Aorta (tissue), 5 donors: ENCODE measurements at regions not wholly inside any gene's neighbourhood (a gene's known extent, or its start where the extent isn't known, plus 50 kb on each side); places are given as distances from the start of the nearest gene placed in this dataset.
"Not testable (repeated sequence)": the region's sequence is repeated elsewhere in the genome, so short reads cannot be mapped to it uniquely, and the experiment has no call there.

Source experiments
- ATAC-seq: fragments of 200-7000 bp; cut with Tn5 transposase; one replicate; pipeline ENCODE4 v1.9.1; 2022; ENCODE audit warnings: moderate library complexity; ENCODE audit not compliant: low FRiP score
- DNase-seq, 2 donors: peaks; one replicate each; pipeline ENCODE4 v3.0.0-alpha.2; 2020
- H3K27ac ChIP-seq, 2 donors: one replicate each; pipeline ENCODE4 v1.5.1; 2013; ENCODE audit warnings: low read length in 2 of 2, mild to moderate bottlenecking in 2 of 2, moderate library complexity in 2 of 2, control low read depth in 1 of 2, inconsistent platforms in 1 of 2, low read depth in 1 of 2
- H3K27me3 ChIP-seq, 2 donors: one replicate each; pipeline ENCODE4 v1.6.1; 2013; ENCODE audit warnings: control low read depth in 1 of 2, low read length in 1 of 2, mild to moderate bottlenecking in 1 of 2, moderate library complexity in 1 of 2; ENCODE audit not compliant: insufficient read depth in 2 of 2, control insufficient read depth in 1 of 2
- H3K36me3 ChIP-seq, 2 donors: one replicate each; pipeline ENCODE4 v1.6.1; 2013; ENCODE audit warnings: control low read depth in 1 of 2, low read length in 1 of 2, mild to moderate bottlenecking in 1 of 2; ENCODE audit not compliant: insufficient read depth in 2 of 2, control insufficient read depth in 1 of 2
- H3K4me1 ChIP-seq, 2 donors: one replicate each; pipeline ENCODE4 v1.6.1; 2013; ENCODE audit warnings: low read length in 2 of 2, control low read depth in 1 of 2, mild to moderate bottlenecking in 1 of 2, moderate library complexity in 1 of 2; ENCODE audit not compliant: insufficient read depth in 2 of 2, control insufficient read depth in 1 of 2
- H3K4me3 ChIP-seq, 2 donors: one replicate each; pipeline ENCODE4 v1.5.1; 2013; ENCODE audit warnings: low read length in 2 of 2, control low read depth in 1 of 2, mild to moderate bottlenecking in 1 of 2
- H3K9me3 ChIP-seq: one replicate; pipeline ENCODE4 v1.6.1; 2013; ENCODE audit warnings: mild to moderate bottlenecking, low read length; ENCODE audit not compliant: control insufficient read depth
- WGBS, 2 donors: extraction: QIAGEN DNeasy Blood & Tissue Kit; methylation state at CpG; one replicate each; pipeline ENCODE4 v1.1.7; 2013; 5-methylcytosine and 5-hydroxymethylcytosine counted together
- intact Hi-C, 2 donors: fragments of 100-400 bp; cut with DNase I; formaldehyde crosslinking; loops; one replicate each; pipeline versions ENCODE4 v1.14.2 to v1.15.0; 2022
- donor health status: healthy with polysubstance abuse.
- donor health status: Bipolar disorder and iron deficiency.
- donor health status: DM: no; HTN: no; CAD: no.
- donor health status: DM: no; HTN: no; CAD: no.
- donor health status: DM: yes; HTN: yes; CAD: no.

DNA sequence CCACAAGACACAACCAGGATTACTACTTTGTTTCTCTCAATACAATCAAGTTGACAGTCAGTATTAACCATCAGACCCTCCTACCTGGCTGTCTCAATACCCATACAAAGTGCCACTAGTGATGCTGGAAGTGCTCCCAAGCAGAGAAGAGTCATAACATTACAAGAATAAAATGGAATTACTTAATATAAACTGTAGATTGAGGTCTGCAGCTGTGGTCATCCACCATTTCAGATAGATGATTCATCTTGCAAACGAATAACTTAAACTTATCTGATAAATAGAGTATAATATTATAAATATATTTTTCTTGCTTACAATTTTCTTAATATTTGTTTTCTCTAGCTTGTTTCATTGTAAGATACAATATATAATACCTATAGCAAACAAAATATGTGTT lies 1034.2 kb upstream of the PCDH10 start:
- intact Hi-C loops: no loop called here
- no peak overlapping the region for H3K4me3 ChIP-seq
- H3K4me1 ChIP-seq: no peaks in the 10 kb centered on the region
- DNase-seq (no peak), ATAC-seq (no peak)
- no peaks in the 10 kb centered on the region for H3K36me3 ChIP-seq
- 0% methylated on average over 1 of the region's 1 CpG for WGBS, 2 donors
- H3K9me3 ChIP-seq: no peaks in the 10 kb centered on the region
- H3K27ac ChIP-seq: no peak overlapping the region
- no peaks in the 10 kb centered on the region for H3K27me3 ChIP-seq

DNA sequence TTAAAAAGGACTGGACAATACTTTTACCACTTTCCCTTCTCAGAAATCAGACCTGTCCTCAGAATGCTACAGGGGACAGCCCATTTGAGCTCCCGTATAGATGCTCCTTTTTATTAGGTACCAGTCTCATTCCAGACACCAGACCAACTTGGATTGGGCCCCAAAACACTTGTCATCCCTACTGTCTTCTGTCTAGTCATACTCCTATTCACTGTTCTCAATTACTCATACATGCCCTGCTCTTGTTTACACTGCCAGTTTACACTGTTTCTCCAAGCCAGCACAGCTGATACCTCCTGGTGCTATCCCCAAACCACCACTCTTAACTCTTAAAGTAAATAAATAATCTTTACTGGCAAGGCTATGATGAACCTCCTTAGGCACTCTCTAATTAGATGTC lies 1026.4 kb upstream of the PCDH10 start:
- H3K4me1 ChIP-seq, DNase-seq, H3K27ac ChIP-seq, intact Hi-C loops, H3K27me3 ChIP-seq, H3K9me3 ChIP-seq, H3K36me3 ChIP-seq, ATAC-seq, H3K4me3 ChIP-seq: not testable (repeated sequence)
- 70 to 75% methylated on average over 1 of the region's 1 CpG for WGBS, 2 donors

DNA sequence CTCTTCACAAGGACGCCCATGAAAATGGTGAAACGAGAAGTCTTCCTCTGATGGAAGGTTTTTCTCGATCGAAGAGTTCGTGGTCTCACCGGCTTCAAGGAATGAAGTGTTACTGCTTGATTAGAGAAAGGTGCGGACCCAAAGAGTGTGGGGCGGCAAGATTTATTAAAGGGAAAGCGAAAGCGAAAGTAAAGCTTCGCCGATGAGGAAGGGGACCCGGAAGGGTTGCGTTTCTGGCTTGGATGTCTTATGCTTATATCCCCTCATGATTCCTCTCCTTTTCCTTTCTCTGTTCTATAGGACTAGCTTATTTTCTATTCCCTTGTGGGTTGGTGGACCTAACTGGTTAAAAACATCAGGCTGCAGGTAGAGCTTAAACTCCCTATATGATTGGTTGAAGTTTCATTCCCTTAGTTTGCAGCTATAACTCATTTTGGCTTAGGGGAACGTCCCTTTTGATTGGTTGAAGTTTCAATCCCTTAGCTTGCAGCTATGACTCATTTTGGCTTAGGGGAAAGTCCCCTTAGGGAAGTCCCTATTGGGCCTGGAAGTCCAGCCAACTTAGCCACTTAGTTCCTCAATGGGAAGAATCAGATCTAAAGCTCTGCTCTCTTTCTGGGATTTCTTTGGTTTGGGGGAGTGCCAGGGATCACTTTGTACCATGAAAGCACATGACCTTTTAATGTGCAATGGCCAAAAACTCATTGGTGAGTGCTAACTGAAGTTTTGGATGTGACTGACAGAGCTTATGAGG lies 1025.0 kb upstream of the PCDH10 start:
- H3K27ac ChIP-seq: no peak overlapping the region
- intact Hi-C loops: no loop called here
- H3K4me1 ChIP-seq: no peaks in the 10 kb centered on the region
- H3K36me3 ChIP-seq: no peaks in the 10 kb centered on the region
- no peak for ATAC-seq
- no peaks in the 10 kb centered on the region for H3K9me3 ChIP-seq
- no peak overlapping the region for H3K4me3 ChIP-seq
- WGBS, 2 donors: 87 to 88% methylated on average over 15 of the region's 15 CpGs
- no peaks in the 10 kb centered on the region for H3K27me3 ChIP-seq
- no peak for DNase-seq

DNA sequence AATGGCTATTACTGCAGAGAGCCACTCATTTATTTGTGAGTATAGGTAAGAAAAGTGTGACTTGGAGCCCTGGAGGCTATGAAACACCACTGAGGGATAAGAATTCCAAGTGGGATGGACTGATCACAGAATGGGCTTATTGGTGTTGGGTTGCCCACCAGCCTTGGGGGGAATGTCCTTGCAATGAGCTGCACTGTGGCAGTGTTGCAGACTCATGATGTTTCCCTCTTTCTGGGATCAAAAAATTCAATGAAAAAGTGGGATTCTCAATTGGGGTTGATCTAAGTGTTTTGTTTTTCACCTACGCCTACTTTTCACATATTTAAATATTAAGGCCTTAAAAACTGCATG lies 1024.5 kb upstream of the PCDH10 start:
- intact Hi-C loops: no loop called here
- WGBS, 2 donors: 81 to 88% methylated on average over 1 of the region's 1 CpG
- ATAC-seq: no peak

DNA sequence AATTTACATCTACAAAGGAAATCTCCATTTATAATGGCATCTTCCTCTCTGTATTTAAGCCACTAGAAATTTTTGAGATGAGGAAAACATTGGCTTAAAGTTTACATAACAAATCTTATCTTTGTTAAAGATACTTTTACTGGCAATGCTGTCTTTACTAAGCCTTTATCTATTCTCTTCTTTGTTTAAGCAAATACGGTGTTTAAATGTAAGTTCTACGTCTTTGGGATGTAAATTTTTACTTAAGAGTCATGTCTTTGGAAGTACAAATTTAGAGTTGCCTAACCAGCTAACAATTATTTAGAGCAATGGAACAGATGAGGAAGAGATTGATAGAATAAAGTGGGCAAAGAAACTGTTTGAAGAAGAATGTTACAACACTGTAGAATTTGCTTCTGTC lies 1024.0 kb upstream of the PCDH10 start:
- WGBS, 2 donors: 22 to 29% methylated on average over 2 of the region's 2 CpGs
- Histone ChIP-seq H3K27ac (no peak overlapping the region), H3K9me3 (no peaks in the 10 kb centered on the region), H3K4me1 (no peaks in the 10 kb centered on the region), H3K27me3 (no peaks in the 10 kb centered on the region), H3K4me3 (no peak overlapping the region), H3K36me3 (no peaks in the 10 kb centered on the region)
- intact Hi-C loops: no loop called here
- no peak for DNase-seq
- ATAC-seq: no peak

More for the DNA sequence above, 1024.5 kb upstream of the PCDH10 start:
- H3K36me3 ChIP-seq: no peaks in the 10 kb centered on the region
- no peak overlapping the region for H3K27ac ChIP-seq
- no peaks in the 10 kb centered on the region for H3K9me3 ChIP-seq
- no peak overlapping the region for H3K4me3 ChIP-seq
- no peaks in the 10 kb centered on the region for H3K27me3 ChIP-seq
- no peak for DNase-seq
- no peaks in the 10 kb centered on the region for H3K4me1 ChIP-seq

DNA sequence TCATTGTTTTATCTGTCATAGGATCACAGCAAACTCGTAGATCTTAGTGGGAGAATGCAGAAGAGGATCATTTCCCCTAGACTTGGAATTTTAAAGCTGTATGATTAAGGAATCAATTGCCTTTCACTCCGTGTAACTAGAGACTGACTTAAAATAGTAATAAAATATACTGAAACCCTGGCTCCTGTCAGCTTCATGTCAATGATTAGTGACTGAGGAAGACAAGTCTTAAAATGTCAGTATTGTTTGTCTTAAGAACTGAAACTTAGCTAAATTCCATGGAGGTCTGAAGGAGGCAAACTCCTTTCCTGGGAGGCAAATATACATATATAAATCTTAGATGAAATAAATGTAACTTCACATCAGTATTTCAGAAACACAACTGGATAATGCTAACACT lies 1016.7 kb upstream of the PCDH10 start:
- Histone ChIP-seq H3K9me3 (no peaks in the 10 kb centered on the region), H3K4me3 (no peak overlapping the region), H3K27me3 (no peaks in the 10 kb centered on the region), H3K4me1 (no peaks in the 10 kb centered on the region), H3K36me3 (no peaks in the 10 kb centered on the region), H3K27ac (no peak overlapping the region)
- no peak for ATAC-seq
- 28 to 30% methylated on average over 2 of the region's 2 CpGs for WGBS, 2 donors
- no peak for DNase-seq
- intact Hi-C loops: no loop called here

DNA sequence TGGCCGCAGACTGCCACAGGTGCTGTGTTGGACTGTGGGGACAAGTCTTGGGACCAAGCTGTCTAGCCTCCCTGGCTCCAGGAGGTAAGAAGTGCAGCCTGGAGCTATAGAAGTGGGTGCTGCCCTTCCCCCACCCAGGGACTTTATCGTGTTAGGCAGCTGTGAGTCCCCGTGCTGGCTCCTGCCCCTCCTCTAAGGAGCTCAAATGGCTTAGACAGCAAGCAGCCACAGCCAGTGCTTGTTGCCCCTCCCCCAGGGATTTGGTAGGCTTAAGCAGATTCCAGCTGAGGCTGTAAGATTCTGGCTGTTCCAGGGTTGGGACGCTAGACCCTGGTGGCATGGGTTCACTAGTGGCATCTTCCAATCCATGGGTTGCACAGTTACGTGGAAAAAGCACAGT lies 979.4 kb upstream of the PCDH10 start:
- H3K4me3 ChIP-seq: no peak overlapping the region
- no peaks in the 10 kb centered on the region for H3K4me1 ChIP-seq
- ATAC-seq (no peak), DNase-seq (no peak)
- intact Hi-C loops: no loop called here
- no peaks in the 10 kb centered on the region for H3K9me3 ChIP-seq
- no peak overlapping the region for H3K27ac ChIP-seq
- 84 to 85% methylated on average over 5 of the region's 5 CpGs for WGBS, 2 donors
- no peaks in the 10 kb centered on the region for H3K36me3 ChIP-seq
- no peaks in the 10 kb centered on the region for H3K27me3 ChIP-seq

DNA sequence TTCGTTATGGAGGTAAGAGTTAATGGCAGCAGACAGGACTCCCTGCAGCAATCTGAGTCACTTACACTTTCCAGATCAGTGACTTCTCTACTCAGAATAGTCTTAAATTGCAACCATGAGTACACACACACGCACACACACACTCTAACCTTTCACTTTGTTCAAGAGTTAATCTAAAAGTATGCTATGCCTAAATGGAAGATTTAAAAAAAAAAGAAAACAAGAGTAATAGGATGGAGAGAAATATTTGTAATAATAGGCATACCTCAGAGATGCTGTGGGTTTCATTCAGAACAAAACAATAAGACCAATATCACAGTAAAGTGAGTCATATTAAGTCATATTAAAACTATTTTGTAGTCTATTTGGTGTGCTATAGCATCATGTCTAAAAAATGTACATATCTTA lies 969.1 kb upstream of the PCDH10 start:
- no peak overlapping the region for H3K27ac ChIP-seq
- H3K27me3 ChIP-seq: no peaks in the 10 kb centered on the region
- H3K4me3 ChIP-seq: no peak overlapping the region
- intact Hi-C loops: no loop called here
- H3K9me3 ChIP-seq: no peaks in the 10 kb centered on the region
- ATAC-seq: no peak
- DNase-seq: no peak
- WGBS, 2 donors: 70 to 76% methylated on average over 2 of the region's 2 CpGs
- no peaks in the 10 kb centered on the region for H3K36me3 ChIP-seq
- H3K4me1 ChIP-seq: no peaks in the 10 kb centered on the region

DNA sequence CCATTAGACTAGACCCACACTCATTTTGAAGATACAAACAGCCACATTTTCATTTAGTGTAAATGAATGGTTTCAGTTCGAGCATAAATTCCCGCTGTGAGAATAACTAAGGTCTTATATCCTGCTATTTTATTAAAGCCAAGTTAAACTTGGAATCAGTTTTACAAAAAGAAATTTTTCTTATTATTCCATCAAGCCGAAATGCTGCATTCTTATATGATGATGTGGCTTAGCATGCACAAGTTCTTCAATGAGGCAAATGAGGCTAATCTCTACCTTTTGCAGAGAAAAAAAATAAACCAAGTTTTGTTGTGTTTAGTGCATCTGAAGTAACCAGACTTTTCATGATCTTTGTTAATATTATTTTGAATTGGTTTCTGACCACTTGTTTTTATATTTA lies 953.9 kb upstream of the PCDH10 start:
- DNase-seq (no peak), ATAC-seq (no peak)
- no peaks in the 10 kb centered on the region for H3K36me3 ChIP-seq
- intact Hi-C loops: no loop called here
- no peaks in the 10 kb centered on the region for H3K27me3 ChIP-seq
- WGBS, 2 donors: 17% methylated on average over 3 of the region's 3 CpGs
- no peaks in the 10 kb centered on the region for H3K9me3 ChIP-seq
- no peaks in the 10 kb centered on the region for H3K4me1 ChIP-seq
- no peak overlapping the region for H3K4me3 ChIP-seq
- H3K27ac ChIP-seq: no peak overlapping the region
